ENCODE measurements at regions not wholly inside any gene's neighbourhood (a gene's known extent, or its start where the extent isn't known, plus 50 kb on each side); places are given as distances from the start of the nearest gene placed in this dataset.
A peak's percentile ranks its signal among the peaks of the same experiment; 100 is the strongest.

DNA sequence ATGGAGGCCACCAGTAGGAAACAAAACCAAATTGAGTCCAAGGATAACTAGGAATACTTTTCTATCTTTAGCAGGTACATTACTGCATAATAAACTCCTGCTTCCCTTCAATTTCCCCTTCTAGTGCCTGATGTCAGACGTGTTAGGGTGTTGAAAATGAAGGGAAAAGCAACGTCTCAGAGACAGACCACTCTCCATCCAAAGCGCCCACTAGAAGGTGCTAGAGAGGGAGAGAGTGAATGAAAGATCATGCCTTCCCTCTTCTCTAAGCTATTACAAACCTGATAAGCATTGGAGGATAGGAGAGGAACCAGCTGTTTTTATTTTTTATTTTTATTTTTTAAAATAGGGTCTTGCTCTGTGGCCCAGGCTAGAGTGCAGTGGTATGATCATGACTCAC is 64.1 kb downstream of the ZNF641 start:
- Histone ChIP-seq H3K9me3 (no peaks in the 10 kb centered on the region), H3K36me3 (no peaks in the 10 kb centered on the region), H3K27me3 (no peaks in the 10 kb centered on the region), H3K4me3 (no peak overlapping the region), H3K27ac (no peak overlapping the region), H3K4me1 (no peaks in the 10 kb centered on the region)
- intact Hi-C loops (cut with DNase I; ENCODE audit: low total_unique reads) = no loop called here
- peak; percentile 11 to 24 for TF ChIP-seq CTCF (IDR thresholded peaks at IDR 0.05)
- DNase-seq = no peak

GRCh38 chr12:48285751-48286650 is 64.7 kb downstream of the ZNF641 start:
- Histone ChIP-seq H3K9me3 (no peaks in the 10 kb centered on the region), H3K4me1 (no peaks in the 10 kb centered on the region), H3K27ac (no peak overlapping the region), H3K4me3 (no peak overlapping the region), H3K27me3 (no peaks in the 10 kb centered on the region), H3K36me3 (no peaks in the 10 kb centered on the region)
- no peak for TF ChIP-seq CTCF (IDR thresholded peaks at IDR 0.05)
- intact Hi-C loops (cut with DNase I; ENCODE audit: low total_unique reads) = no loop called here
- DNase-seq = no peak

- intact Hi-C loops (cut with DNase I; ENCODE audit: low total_unique reads) = no loop called here
- TF ChIP-seq CTCF (IDR thresholded peaks at IDR 0.05) = no peak
Measured at GRCh38 chr12:48281811-48282210, 68.9 kb downstream of the ZNF641 start.

DNA sequence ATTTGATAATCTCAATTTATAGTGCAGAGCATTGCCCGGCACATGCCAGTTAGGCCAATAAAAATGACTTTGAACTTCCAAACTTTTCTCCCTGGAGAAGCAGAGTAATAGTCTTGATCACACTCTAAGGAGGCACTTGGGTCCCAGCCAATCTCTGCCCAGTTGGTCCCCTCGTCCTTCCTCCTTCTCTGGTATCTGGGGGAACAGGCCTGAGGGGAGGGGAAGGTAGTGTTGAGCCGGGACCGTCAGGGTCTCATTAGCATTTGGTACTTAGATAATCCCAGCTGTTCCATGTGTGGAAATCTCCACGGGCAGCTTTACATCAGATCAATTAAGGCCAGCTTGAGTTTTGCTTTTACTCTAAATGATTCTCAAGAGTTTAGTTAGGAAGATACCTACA is 70.1 kb downstream of the ZNF641 start:
- H3K27me3 ChIP-seq = peaks cover 0 to 2% of the 10 kb centered on the region in 2 donors
- no peaks in the 10 kb centered on the region for H3K36me3 ChIP-seq
- H3K9me3 ChIP-seq = peaks cover 0 to 13% (median 7%) of the 10 kb centered on the region in 3 donors
- TF ChIP-seq CTCF (IDR thresholded peaks at IDR 0.05) = no peak
- H3K4me1 ChIP-seq = no peaks in the 10 kb centered on the region
- no peak for DNase-seq
- H3K4me3 ChIP-seq = no peak overlapping the region
- intact Hi-C loops (cut with DNase I; ENCODE audit: low total_unique reads) = no loop called here
- no peak overlapping the region for H3K27ac ChIP-seq

More at GRCh38 chr12:48281811-48282210, 68.9 kb downstream of the ZNF641 start:
- Histone ChIP-seq H3K4me3 (no peak overlapping the region), H3K27ac (no peak overlapping the region), H3K36me3 (no peaks in the 10 kb centered on the region), H3K4me1 (no peaks in the 10 kb centered on the region), H3K9me3 (peaks cover 0 to 2% (median 1%) of the 10 kb centered on the region in 3 donors), H3K27me3 (peaks cover 0 to 2% of the 10 kb centered on the region in 2 donors)
- DNase-seq = no peak

GRCh38 chr12:48279601-48280000 is 71.1 kb downstream of the ZNF641 start:
- Histone ChIP-seq H3K27me3 (peaks cover 0 to 2% of the 10 kb centered on the region in 2 donors), H3K27ac (no peak overlapping the region), H3K36me3 (no peaks in the 10 kb centered on the region), H3K4me1 (no peaks in the 10 kb centered on the region), H3K4me3 (no peak overlapping the region), H3K9me3 (peaks cover 0 to 17% (median 7%) of the 10 kb centered on the region in 3 donors)
- intact Hi-C loops (cut with DNase I; ENCODE audit: low total_unique reads) = no loop called here
- no peak for DNase-seq
- TF ChIP-seq CTCF (IDR thresholded peaks at IDR 0.05) = no peak
